Fibroblast of pulmonary artery (primary cell): ENCODE measurements at regions not wholly inside any gene's neighbourhood (a gene's known extent, or its start where the extent isn't known, plus 50 kb on each side); places are given as distances from the start of the nearest gene placed in this dataset.
A peak's percentile ranks its signal among the peaks of the same experiment; 100 is the strongest.
"Not testable (repeated sequence)": the region's sequence is repeated elsewhere in the genome, so short reads cannot be mapped to it uniquely, and the experiment has no call there.

Experiments
- DNase-seq: peaks from one replicate; pipeline ENCODE4 v3.0.0-alpha.2; 2010; ENCODE audit warnings: low read depth
- H3K4me3 ChIP-seq: replicated peaks from 2 replicates; pipeline ENCODE4 v1.5.1; 2011; ENCODE audit warnings: low read depth, mild to moderate bottlenecking, control low read depth, low read length, moderate library complexity
- TF ChIP-seq, protein P1 (sequence below): IDR thresholded peaks from 2 replicates; pipeline ENCODE4 v1.5.1; 2011; ENCODE audit warnings: mild to moderate bottlenecking, control low read depth, low read length, inconsistent platforms; ENCODE audit errors: missing control alignments

GRCh38 chr3:66933233-66933632 is 64.9 kb upstream of the KBTBD8 start:
- H3K4me3 ChIP-seq = no peak overlapping the region
- no peak for DNase-seq
- TF ChIP-seq, protein P1, sequence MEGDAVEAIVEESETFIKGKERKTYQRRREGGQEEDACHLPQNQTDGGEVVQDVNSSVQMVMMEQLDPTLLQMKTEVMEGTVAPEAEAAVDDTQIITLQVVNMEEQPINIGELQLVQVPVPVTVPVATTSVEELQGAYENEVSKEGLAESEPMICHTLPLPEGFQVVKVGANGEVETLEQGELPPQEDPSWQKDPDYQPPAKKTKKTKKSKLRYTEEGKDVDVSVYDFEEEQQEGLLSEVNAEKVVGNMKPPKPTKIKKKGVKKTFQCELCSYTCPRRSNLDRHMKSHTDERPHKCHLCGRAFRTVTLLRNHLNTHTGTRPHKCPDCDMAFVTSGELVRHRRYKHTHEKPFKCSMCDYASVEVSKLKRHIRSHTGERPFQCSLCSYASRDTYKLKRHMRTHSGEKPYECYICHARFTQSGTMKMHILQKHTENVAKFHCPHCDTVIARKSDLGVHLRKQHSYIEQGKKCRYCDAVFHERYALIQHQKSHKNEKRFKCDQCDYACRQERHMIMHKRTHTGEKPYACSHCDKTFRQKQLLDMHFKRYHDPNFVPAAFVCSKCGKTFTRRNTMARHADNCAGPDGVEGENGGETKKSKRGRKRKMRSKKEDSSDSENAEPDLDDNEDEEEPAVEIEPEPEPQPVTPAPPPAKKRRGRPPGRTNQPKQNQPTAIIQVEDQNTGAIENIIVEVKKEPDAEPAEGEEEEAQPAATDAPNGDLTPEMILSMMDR = no peak

DNA sequence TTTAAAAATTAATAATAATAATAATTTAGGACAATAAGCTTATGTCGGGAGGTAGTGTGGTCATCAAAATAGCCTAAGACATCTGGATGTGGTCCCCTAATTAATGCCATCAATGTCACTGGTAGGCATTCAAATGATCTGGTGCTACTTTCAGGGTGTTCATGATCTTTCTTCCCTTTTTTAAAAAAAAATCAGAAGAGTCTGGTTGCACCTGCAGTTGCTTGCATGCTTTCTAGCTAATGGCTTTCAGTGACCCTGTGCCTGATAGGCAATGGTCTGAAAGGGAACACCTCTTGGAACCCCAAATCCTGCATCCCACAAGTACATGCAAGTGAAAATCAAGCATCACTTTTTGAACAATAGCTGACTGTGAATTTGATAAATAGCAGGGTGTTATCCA is 64.1 kb upstream of the KBTBD8 start:
- TF ChIP-seq, protein P1 = no peak
- H3K4me3 ChIP-seq = no peak overlapping the region
- DNase-seq = no peak

- H3K4me3 ChIP-seq = no peak overlapping the region
- DNase-seq = no peak
- TF ChIP-seq, protein P1 = no peak
Observed at GRCh38 chr3:66934725-66935124, 63.4 kb upstream of the KBTBD8 start.

DNA sequence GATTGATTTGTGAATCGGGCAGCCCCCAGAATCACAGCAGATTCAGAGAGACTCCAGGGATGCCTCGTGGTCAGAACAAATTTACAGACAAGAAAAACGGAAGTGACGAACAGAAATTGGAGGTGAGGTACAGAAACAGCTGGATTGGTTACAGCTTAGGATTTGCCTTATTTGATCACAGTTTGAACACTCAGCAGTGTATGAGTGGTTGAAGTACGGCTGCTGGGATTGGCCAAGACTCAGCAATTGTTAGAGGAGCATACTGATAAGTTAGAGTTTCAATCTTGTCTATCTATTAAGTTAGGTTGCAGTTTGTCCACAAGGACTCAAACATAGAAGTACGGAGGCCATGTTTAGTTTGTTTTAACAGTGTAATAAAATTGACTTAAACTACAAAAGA is 61.1 kb upstream of the KBTBD8 start:
- peak; percentile 1 for DNase-seq
- not testable (repeated sequence) for H3K4me3 ChIP-seq

- TF ChIP-seq, protein P1 = peak; percentile 85
- peak; percentile 79 for DNase-seq
- no peak overlapping the region for H3K4me3 ChIP-seq
Observed at GRCh38 chr3:66938338-66938963, 59.7 kb upstream of the KBTBD8 start.

DNA sequence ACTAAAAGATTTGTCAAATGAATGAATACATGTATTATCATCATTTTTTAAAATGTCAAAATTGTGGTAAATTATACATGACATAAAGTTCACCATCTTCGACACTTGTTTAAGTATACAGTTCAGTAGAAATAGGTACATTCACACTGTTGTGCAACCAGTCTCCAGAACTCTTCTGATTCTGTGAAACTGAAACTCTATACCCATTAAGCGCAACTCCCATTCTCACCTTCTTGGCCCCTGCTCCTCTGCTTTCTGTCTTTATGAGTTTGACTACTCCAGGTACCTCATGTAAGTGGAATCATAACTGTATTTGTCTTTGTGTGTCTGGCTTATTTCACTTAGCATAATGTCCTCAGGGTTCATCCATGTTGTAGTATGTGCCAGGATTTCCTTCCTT is 50.1 kb upstream of the KBTBD8 start:
- DNase-seq = no peak
- H3K4me3 ChIP-seq = no peak overlapping the region
- TF ChIP-seq, protein P1 = no peak
